BJ (cell line): ENCODE measurements at regions not wholly inside any gene's neighbourhood (a gene's known extent, or its start where the extent isn't known, plus 50 kb on each side); places are given as distances from the start of the nearest gene placed in this dataset.

Source experiments
- CTCF ChIA-PET: fragments of 350-600 bp; formaldehyde crosslinking; extraction: SDS; loops from one replicate; lab custom pipeline; 2021; ENCODE audit warnings: antibody characterized with exemption, inconsistent platforms; lab: Yijun Ruan, JAX
- POLR2A ChIA-PET: fragments of 300-600 bp; sonication (Branson Sonifier 250); formaldehyde crosslinking; extraction: SDS; loops from one replicate; lab custom pipeline; 2021; ENCODE audit warnings: antibody characterized with exemption; lab: Charles Lee
- DNase-seq: peaks from one replicate; pipeline ENCODE4 v3.0.0-alpha.2; 2011; ENCODE audit warnings: low read depth
- H3K27me3 ChIP-seq: 2 replicates; pipeline ENCODE4 v1.6.0; 2011; ENCODE audit warnings: low read length; ENCODE audit not compliant: control insufficient read depth, insufficient read depth
- H3K36me3 ChIP-seq: 2 replicates; pipeline ENCODE4 v1.5.1; 2011; ENCODE audit warnings: low read length; ENCODE audit not compliant: control insufficient read depth, insufficient read depth
- H3K4me3 ChIP-seq: 2 replicates; pipeline ENCODE4 v1.5.1; 2011; ENCODE audit warnings: low read depth, mild to moderate bottlenecking, control low read depth, low read length
- TF ChIP-seq, protein P1 (sequence below): IDR thresholded peaks from 2 replicates; pipeline ENCODE4 v1.5.1; 2011; ENCODE audit warnings: low read depth, mild to moderate bottlenecking, control low read depth, inconsistent platforms, low read length, moderate library complexity; ENCODE audit not compliant: insufficient read depth

DNA sequence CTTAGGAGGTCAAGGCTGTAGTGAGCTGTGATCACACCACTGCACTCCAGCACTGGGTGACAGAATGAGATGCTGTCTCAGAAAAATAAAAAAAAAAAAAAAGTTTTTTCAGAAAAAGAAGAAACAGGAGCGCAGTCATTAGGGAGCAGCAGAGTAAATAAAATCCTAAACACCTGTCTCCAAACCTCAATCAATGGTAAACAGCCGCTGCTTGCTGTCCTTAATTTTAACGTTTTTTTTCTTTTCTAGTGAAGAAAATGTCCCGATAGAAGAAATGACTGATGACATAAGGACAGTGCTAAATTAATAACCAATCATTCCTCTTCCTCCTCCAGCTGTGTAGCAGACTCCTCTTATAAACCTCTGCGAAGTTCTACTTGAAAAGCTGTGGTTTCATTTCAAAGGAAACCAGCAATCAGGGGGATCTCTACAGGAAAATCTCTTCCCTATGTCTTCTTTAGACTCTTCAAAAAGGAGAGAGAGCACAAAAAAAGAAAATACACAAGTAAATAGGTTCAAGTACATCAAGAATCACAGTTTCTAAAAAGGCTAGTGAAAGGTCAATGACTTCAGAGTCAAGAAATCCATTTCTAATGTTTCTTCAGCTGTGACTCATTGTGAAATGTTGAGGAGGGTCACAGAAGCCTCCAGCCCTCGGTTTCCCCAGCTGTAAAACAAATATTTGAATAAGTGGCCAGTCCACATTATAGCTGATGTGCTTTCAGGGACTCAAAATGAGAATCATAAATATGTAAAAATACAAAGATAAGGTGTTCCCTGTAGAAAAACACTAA is 127.6 kb downstream of the TMCO5A start:
- Histone ChIP-seq H3K27me3 (no peaks in the 10 kb centered on the region), H3K4me3 (no peak overlapping the region), H3K36me3 (no peaks in the 10 kb centered on the region)
- no peak for DNase-seq
- POLR2A ChIA-PET, result interaction anchor here (0.7 kb wide), 1 partner anchor 22 kb away, joined by 3 read pairs; no protein-coding TSS in a partner anchor
- TF ChIP-seq, protein P1, sequence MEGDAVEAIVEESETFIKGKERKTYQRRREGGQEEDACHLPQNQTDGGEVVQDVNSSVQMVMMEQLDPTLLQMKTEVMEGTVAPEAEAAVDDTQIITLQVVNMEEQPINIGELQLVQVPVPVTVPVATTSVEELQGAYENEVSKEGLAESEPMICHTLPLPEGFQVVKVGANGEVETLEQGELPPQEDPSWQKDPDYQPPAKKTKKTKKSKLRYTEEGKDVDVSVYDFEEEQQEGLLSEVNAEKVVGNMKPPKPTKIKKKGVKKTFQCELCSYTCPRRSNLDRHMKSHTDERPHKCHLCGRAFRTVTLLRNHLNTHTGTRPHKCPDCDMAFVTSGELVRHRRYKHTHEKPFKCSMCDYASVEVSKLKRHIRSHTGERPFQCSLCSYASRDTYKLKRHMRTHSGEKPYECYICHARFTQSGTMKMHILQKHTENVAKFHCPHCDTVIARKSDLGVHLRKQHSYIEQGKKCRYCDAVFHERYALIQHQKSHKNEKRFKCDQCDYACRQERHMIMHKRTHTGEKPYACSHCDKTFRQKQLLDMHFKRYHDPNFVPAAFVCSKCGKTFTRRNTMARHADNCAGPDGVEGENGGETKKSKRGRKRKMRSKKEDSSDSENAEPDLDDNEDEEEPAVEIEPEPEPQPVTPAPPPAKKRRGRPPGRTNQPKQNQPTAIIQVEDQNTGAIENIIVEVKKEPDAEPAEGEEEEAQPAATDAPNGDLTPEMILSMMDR, result no peak
- CTCF ChIA-PET, result interaction anchor here (0.6 to 1.6 kb wide), 4 partner anchors 10 to 327 kb away, joined by 3 to 4 read pairs (median 4); no protein-coding TSS in a partner anchor

DNA sequence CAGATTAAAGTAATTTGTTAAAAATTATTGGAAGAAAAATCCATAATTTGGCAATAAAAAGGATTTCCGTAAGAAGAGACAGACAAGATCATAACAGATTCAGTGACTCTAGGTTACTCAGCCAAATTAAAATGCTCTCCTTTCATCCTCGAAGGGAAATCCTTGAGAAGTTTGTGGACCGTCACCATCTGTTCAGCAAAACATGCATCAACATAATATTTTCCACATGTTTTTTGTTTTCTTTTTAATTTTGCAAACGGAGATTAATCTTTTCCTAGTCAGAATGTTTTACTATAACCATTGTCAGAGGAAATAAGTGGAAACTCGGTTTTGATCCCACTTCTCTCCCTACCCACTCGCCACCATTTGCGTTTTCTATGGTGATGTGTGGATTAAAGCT is 128.3 kb downstream of the TMCO5A start:
- ChIA-PET POLR2A (interaction anchor here (0.7 kb wide), 1 partner anchor 22 kb away, joined by 3 read pairs; no protein-coding TSS in a partner anchor), CTCF (interaction anchor here (0.6 to 1.6 kb wide), 2 partner anchors 26 to 268 kb away, joined by 3 read pairs; no protein-coding TSS in a partner anchor)
- Histone ChIP-seq H3K36me3 (no peaks in the 10 kb centered on the region), H3K4me3 (no peak overlapping the region), H3K27me3 (no peaks in the 10 kb centered on the region)
- TF ChIP-seq, protein P1, result no peak
- DNase-seq, result no peak

DNA sequence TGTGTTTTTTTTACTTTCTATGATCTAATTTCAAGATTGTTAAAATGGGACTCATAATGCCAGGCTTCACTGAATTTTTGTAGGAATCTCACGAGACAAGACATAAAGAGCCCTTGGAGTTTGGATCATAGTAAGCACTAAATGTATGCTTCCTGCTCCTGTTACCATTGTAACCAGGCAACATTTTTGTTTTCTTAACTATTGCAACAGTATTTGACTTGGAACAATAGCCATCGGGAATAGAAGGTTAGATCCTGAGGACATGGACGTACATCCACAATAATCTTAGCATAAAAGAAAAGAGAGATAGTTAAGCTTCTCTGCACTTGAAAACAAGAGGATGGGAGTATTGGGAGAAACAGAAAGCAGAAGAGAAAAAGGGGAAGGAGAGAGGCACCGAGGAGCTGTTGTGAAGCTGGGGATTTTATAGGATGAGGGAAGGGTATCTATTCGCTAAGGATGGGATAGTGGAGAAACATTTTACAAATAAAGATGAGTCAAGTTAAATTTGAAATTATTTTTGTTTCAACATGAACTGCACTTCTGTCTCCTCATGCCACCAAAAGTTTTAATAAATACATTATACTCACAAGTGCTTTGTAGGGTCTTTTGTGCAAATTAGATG is 131.4 kb downstream of the TMCO5A start:
- TF ChIP-seq, protein P1, result no peak
- CTCF ChIA-PET, result no interaction called here
- no peak for DNase-seq
- H3K36me3 ChIP-seq, result no peaks in the 10 kb centered on the region
- no peaks in the 10 kb centered on the region for H3K27me3 ChIP-seq
- no peak overlapping the region for H3K4me3 ChIP-seq
- POLR2A ChIA-PET, result no interaction called here

DNA sequence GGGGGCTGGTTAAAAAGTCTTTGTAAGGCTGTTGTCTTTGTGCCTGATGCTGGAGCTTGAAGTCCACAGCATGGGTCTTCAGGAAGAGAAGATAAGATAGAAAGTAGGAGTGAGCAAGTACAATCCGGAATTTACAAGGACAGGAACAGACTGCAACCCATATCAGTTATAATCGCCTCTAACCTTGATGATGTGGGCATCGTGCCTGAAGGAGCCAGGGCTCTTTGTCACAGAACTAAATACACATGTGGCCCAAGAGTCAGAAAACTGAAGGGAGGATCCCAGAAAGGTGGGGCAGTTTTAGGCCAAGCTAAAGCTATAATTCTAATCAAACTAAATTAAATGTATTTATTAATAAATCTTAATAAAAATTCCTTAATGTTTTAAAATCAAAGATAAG is 132.2 kb downstream of the TMCO5A start:
- POLR2A ChIA-PET, result no interaction called here
- Histone ChIP-seq H3K36me3 (no peaks in the 10 kb centered on the region), H3K27me3 (no peaks in the 10 kb centered on the region), H3K4me3 (no peak overlapping the region)
- DNase-seq, result no peak
- CTCF ChIA-PET, result no interaction called here
- TF ChIP-seq, protein P1, result no peak
